Activated CD4-positive, alpha-beta T cell treated with anti-CD3 and anti-CD28 coated beads for 4 hours (primary cell): ENCODE measurements at regions not wholly inside any gene's neighbourhood (a gene's known extent, or its start where the extent isn't known, plus 50 kb on each side); places are given as distances from the start of the nearest gene placed in this dataset.

ENCODE experiments used
- DNase-seq, 2 donors: peaks; one replicate each; pipeline ENCODE4 v3.0.0-alpha.2; 2020

DNA sequence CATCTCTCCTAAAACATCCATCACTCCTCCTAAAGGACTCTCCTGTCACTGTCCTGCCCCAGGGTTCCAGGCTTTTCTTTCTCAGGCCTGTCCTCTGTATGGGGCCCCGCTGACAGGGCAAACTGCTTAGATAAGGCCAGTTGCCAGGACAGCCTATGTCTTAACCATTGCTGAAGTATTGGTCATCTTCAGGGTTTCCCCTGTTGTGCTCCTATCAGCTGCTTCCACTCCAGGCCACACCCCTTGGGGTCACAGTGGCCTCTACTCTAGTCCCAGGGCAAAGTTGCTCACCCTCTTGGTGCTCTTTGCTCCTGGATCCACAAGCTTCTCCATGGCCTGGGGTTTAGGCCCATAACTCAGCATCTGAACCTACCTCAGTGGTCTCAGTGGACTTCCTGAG is 138.0 kb upstream of the PJA1 start:
- no peak for DNase-seq

DNA sequence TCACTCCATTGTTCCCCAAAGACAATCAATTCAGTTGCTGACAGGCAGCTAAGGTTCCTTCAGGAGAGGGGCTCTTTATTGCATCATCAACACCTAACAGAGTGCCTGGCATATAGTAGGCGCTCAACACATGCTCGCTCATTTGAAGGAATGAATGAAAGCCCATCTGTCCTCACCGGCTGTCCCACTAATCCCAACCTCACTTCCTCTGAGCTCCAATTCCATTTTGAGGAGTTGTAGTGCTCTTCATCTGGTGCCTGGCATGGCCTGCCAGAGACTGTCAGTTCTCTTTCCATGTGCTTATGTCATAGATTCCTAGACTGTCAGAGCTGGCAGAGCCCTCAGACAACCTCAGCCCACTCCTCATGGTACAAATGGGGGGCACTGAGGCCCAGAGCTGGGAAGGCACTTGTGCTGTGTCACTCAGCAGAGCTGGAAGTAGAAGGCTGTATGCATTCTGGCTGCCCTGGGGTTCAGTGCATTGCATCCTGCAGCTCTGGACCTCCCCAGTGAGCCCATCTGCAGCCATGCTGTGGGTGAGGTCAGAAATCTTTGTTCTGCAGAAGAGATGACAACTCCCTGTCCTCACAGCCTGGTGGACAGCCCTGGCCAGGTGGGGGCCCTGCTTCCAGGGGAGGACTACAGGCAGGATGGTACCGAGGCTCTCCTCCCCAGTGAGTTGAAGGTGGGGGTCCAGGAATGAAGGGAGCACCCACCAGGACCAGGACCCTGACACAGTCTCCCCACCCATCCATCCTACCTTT is 134.9 kb upstream of the PJA1 start:
- no peak for DNase-seq

DNA sequence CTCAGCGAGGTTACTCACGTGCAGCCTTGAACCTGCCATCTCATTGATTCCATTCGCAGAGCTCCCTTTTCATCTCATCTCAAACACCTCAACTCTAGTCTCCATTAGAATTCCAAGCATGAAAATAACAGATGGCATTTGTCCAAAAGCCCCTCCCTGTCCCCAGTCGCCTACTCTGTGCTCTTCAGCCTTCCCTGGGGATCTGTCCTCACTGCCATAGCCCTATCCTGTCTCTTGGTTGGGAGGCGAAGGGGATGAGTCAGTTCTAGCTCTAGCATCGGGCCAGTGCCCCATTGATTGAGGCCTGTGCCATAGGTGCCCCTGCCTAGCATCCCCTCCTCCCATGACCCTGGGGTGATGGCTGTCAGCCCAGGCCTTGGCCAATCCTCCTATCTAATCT is 134.0 kb upstream of the PJA1 start:
- no peak for DNase-seq

DNA sequence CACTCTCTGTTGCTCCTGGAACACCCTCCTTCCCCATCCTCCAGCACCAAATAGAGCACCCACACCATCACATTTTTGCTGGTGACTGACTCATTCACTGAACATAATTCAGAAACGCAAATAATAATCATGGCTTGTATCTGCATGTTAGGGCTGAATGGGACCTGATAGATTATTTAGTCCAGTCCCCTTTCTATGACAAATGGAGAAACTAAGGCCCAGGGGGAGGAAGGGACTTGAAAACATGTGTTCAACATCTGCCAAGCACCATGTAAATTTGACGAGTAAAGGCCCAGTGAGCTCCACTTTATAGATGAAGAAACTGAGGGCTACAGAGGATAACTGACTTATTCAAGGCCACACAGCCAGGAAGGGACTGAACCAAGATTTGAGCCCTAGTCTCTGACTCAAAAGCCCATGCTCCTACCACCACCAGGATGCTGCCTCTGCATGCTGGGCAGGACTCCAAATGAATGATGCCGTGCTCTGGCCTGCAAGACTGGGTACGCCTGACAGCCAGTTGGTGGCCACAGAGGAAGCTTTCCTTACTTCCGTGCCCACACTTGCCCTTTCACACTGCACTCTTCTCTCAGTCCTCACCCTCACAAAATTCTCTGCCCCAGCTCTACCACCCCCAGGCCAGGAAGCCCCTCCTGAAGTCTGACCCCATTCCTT is 133.3 kb upstream of the PJA1 start:
- no peak for DNase-seq

DNA sequence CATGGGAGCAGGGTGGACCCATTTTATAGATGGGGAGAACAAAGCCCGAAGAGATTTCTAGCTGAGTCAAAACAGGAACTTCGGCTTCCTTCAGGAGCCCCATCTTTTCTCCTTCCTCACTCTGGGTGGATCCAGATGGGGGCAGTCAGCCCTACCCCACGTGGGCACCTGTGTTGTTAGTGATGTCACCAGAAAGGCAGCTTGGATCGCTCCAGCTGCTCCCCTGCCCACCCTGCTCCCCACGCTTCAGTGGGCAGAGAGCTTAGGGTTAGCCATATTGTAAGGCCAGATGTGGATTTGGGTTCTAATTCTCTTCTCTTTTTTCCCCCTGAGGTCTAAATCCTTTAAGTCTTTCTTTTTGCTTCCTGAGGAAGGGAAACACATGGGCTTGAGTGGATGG is 132.3 kb upstream of the PJA1 start:
- no peak for DNase-seq

DNA sequence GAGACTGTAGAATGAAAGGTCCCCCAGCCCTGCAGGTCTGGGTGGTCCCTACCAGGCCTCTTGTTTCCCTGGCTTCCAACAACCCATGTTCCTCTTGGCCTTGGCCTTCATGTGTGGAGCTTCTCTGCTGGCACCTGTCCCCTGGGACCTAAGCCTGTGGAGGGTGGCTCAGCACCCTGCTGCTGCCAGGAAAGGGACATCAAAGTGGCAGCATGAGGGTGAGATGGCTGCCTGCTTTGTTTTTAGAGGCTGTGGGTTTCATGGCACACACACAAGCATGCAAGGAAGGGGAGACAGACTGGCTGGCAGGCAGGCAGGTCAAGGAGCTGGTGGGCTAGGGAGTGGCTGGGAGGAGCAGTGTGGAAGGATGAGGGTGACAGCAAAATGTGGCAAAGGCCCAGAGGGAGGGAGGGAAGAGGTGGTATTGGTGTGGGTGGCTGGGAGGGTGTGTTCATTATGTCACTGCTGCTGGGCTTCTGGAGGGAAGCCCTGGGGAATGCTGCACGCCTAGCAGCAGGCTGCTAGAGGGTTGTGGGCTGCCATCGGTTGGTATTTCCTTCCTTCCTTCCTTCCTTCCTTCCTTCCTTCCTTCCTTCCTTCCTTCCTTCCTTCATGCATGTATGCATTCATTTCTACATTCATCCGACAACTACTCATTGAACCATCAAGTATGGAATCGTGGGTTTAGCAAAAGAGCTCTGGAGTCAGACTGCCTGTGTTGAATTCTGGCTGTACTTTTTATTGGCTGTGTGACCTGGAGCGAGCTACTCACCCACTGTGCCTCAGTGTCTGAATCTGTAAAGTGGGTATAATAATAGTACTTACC is 128.7 kb upstream of the PJA1 start:
- no peak for DNase-seq

DNA sequence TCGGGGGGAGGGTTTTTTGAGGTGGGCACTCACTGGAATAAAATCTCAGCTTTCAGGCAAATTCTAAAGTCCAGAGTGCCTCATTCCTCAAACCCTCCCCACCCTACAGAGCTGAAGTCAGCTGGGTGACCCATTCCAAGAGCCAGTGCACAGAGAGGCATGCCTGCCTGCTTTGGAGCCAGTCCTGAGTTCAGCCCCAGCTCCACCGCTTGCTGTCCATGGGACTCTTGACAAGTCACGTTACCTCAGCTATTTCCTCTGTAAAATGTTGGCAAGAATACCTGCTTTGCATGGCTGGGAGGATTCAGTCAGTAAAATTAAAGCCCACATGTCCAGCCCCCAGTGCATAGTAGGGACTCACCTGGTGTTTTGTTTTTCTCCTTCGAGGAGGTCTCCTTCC is 125.9 kb upstream of the PJA1 start:
- DNase-seq: no peak

DNA sequence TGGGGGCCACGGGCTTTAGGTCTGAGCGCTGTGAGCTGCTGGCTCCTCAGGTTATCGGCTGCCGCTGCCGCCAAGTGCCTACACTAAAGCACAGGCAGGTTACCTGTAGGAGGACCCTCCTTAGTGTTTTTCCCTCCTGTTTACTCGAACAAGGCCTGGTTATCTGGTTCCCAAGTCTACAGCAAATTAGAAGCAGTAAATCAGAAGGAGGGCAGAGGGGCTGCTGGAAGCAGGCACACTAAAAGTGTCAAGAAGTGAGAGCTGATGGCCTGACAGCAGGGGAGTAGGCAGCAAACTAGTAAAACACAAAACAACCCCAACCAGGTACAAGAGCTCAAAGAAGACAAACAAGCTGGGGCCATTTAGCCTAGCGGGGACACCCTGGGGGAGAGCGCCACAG is 125.0 kb upstream of the PJA1 start:
- DNase-seq: no peak

DNA sequence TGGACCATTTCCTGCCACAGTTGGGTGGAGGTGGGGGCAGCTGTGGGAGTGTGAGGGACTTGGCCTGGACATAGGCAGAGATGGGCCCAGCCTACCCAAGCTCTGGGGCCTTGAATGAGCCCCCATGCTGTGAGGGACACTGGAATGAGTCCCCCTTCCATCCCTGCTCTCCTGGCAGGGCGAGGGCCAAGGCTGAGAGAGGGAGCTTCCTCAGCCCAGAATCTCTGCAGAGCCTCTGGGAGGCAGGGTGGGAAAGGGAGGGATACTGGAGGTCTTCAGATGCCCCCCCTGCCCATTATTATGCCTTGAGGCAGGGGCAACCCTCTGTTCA is 124.5 kb upstream of the PJA1 start:
- no peak for DNase-seq

DNA sequence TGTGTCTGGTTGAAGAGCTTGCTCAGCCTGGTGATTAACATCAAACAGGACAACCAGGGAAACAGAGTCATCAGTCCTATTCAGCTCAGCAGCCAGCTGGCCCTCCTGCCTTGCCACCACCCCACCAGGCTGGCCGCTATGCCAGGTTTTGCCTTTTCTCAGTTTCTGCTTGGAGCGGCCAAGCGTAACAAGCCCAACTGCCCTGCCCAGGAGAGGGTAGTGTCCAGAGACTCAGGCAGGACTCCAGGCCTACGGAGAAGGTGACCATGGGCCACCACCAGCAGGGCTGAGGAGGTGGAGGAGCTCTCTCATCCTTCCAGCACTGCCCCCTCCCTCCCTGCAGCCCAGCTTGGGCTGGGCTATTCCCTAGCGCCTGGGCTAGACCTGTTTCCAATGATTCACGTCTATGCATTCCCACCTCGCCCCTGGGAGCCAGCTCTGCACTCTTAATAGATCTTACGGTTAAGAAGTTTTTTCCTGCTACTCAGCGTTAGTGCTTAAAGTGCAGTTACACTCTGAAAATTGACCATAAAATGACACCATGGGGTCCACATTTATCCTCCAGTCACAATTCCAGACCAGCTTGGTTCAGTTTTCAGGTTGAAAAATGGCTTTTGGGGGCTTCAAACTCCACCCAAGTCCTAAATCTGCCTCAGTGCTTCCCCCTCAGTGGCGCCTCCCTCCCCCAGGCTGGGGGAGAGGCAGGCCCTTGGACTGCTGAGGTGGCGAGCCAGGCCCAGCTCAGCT is 124.0 kb upstream of the PJA1 start:
- no peak for DNase-seq

DNA sequence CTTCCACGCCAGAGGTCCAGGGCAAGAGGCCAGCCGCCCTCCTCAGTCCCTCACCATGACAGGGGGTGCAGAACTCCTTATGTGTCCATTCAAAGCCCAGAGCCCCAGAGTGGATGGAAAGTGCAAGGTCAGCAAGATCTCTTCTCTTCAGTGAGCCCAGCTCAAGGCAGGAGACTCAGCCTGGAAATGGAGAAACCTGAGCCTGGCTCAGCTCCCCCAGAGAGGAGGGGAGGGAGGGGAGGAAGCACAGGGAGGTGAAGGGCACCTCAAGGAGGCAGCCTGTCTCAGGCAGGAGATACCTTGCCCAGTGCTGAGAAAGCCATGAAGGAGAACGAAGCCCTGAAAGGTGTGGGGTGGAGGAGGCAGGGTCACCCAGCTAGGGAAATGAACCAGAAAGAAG is 121.8 kb upstream of the PJA1 start:
- no peak for DNase-seq

DNA sequence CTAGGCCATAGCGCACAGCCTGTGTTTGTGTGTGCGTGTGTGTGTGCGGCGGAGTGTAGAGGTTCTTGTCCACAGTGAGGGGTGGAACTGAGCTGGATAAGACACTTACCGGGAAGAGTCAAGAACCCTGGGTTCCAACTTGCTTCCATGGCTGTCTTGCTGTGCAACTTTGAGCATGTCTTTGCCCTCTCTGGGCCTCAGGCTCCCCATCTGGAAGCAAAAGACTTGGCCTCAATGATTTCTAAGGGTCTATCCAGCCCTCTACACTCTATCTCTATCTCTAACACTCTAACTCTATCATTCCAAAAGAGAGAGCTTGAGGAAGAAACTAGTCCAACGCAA is 121.3 kb upstream of the PJA1 start:
- no peak for DNase-seq

DNA sequence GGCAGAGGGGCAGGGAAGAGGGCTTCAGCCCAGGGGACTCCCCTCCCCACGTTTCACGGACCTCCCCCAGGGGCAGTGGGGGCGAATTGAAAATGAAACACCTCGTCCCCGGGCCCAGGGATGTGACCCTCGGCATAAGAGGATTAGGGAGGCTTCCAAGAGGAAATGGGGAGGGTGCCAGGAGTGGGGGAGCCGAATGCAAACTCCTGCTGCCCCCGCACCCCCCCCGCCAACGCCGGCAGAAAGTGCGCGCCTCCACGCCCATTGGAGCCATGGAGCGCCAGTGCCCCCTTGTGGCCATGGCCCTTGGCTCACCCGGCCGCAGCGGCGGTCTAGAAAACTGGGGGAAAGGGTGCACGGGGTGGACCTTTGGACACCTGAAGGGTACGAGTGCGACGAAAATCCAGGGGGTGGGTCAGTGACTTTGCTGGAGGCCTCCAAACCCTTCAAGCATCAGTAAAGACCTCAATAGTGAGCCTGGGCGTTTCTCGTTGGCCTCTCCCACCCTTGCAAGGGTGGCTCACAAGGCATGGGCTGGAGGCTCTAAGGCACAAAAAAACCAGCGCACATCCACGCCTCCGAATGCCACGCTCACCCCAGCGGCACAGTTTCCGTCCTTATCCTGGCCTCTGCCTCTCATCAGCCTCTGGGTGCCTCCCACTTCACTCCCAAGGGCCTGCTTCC is 120.8 kb upstream of the PJA1 start:
- peak; percentile 32 to 58 for DNase-seq

DNA sequence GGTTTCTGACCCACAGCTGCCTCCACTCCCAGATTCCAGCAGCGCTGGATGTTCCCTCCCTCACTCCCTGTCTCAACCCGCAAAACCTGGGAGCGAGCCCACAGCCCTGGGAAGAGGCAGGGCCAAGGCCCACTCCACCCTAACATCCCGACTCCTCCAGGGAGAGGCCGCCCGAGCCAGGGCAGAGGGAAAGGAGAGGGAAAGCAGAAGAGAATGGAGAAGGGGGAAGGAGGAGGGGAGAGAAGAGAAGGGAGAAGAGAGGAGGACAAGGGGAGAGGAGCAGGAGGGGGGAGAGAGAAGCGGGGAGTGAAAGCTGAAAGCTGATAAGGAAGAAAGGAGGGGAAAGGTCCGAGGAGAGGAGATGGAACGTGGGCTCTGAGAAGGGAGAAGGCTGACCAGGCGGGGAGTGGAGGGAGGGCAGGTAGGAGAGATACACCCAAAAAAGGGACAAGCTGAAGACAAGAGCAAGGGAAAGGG is 120.2 kb upstream of the PJA1 start:
- DNase-seq: no peak

DNA sequence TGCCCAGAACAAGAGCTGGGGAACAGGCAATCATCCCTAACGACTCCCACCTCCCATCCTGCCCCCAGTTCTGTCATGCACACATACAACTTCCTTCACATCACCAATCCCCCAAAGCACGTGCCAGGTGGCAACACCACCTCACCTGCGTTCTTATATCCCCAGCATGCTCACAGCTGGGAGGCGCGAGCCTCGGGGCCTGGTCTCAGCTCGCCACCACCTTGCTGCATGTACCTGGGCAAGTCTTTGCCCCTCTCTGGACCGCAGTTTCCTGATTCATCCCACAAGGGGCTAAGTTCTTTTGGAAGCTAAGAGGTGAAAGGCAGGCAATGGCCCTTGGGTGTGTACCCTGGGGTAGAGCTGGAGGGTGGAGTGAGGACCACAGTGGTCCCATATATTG is 119.2 kb upstream of the PJA1 start:
- DNase-seq: no peak

DNA sequence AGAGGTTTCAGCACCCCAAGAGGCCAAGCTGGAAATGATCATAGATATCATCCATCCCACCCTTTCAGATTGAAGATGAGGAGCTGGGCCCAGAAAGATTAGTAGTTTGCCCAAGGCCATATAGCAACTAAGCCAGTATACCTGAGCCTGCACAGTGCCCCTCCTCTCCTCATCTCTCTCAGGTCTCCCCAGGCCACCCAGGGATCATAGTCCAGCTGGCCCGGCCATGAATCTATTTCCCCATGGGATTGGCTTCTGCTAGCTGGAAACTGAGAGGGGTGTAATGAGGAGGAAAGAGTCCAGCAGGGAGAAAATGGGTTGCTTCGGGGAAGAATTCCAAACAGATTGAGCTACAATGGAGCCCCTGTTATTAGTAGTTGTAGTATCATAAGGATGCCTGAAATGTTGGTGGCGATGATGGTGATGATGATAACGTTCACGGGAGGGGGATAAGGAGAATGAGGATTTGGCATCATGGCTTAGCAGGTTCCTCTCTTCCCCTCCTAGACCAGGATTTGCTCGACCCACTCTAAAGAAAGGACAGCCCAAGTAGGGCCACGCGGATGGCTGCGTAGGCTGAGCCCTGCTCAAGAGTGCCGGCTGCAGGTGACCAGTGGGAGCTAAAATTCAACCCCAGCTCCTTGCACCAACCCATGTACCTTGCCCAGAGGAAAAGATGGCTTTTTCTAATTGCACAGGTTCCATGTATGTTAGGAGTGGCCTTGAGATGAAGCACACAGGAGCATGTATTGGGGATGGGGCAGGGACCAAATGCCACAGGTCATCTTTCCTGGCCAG is 117.8 kb upstream of the PJA1 start:
- DNase-seq: no peak

DNA sequence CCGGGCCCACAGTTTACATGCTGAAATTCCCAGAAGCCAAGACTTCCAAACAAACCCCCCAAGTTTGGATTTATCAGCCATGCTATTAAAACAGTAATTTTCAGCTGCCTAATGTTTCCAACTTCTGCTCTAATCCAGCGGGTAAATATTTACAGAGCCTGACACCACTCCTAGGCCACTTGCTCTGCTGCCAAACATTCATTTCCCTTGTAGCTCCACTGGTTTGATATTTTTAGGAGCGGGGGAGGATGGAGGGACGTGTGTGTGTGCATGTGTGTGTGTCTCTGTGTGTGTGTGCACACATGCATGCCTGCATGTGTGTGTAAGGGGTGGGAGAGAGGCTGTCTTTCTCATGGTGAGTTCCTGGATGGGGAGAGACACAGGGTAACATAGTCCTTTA is 115.7 kb upstream of the PJA1 start:
- no peak for DNase-seq

DNA sequence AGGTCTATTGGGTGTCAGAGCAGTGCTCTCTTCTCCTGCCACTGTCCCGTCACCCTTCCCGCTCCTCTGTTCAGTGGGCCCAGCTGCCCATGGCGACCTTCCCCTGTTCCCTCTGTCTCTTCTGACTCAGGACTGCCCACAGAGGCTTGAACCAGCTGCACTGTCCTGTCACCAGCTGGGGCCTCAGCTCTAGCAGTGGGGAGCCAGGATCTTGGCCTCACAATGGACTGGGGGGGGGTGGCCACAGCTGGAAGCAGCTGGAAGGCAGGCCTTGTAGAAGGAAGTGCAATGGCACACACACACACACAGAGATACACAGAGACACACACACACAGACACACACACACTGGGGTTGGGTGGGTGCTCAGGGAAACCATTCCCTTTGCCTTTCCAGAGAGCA is 114.0 kb upstream of the PJA1 start:
- no peak for DNase-seq

DNA sequence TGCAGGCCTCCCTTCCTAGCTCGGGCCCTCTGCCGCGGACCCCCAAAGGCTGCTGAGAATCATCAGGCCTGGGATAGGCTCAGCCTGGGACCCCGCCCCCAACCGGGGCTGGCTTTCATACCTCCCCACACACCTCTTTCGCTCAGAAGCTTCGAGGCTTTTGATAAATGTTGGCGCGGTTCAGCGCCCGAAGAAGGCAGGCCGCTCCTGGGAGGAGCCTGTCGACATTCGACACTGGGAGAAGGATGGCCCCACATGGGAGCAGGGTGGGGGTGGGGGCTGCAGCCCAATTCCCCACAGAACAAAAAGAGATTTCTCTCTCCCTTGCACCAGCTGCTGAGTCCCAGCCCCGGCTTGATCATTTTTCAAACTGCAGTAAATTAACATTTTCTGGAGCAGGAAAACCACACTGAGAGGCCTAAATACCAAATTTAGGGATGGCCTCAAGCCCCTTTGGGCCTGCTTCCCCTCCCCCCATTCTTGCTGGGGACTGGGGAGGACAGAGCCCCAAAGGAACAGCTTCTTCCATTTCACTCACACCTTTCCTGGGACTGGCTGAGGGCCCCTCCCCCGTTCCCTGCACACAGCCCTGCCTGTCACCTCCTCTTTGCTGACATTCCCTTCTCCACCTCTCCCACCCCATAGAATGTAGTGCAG is 112.9 kb upstream of the PJA1 start:
- DNase-seq: no peak

DNA sequence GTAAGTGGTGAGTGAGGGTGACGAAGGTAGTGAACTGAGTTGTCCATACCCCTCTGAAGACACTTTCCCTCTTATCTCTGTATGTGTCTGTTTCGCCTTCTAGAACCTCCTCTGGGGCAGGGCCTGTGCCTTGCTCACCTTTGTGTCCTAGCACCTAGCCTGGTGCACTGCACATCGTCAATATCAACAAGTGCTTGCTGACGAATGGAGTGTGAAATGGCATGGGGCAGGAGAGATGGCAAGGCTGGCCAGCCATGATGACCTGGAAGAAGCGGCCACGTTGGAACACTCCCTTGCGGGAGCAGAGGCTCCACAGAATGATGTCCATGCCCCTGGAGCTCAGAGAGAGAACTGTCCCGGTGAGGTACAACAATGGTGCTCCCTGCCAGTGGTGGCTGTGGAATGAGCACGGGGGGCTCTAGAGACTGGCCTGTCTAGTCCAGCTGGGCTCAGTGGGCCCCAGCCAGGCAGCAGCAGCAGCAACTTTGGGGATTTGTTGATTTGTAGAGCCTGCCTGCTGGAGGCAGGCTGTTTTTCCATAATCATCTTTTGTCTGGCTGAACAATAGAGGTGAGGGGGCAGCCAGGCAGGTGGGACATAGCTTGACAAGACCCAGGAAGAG is 112.2 kb upstream of the PJA1 start:
- no peak for DNase-seq

DNA sequence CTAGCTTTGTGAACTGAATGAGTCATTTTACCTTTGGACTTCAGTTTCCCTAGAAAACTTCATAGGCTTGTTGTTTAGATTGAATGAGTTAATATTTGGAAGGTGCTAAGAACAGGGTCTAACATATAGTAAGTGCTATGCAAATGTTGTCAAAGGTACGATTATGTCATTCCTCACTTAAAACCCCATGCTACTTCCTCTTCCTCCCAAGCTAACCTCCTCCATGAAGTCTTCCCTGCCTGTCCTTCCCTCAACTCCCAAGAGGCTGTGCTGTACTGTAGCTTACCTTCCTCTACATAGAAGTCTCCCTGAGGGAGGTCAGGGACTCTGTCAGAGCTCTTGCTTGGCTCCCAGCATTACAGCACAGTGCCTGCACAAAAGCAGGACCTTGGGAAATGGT is 103.4 kb upstream of the PJA1 start:
- no peak for DNase-seq
